ENCODE measurements at regions not wholly inside any gene's neighbourhood (a gene's known extent, or its start where the extent isn't known, plus 50 kb on each side); places are given as distances from the start of the nearest gene placed in this dataset.

DNA sequence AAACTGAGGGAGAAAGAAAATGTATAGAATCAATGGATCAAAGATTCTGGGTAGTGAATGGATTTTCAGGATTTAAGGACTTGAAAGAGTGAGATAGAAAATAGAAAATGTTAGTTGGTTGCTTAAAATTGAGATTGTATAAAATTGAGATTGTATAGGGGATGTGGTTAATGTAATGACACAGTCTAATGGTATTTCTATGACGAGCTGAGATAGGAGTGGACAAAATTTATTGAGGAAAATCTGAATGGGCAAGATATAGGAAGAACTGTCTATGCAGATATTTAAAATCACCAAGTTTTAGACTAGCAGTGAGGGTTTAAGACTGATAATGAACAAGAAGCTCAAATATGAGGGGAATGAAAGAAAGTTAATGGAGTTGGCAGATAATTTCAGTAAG is 406.6 kb downstream of the NYAP2 start:
- no peak for TF ChIP-seq CTCF (IDR thresholded peaks at IDR 0.05)
- no peak for TF ChIP-seq POLR2A (IDR thresholded peaks at IDR 0.05)
- no peak for TF ChIP-seq POLR2AphosphoS5 (IDR thresholded peaks at IDR 0.05)
- TF ChIP-seq EP300 (IDR thresholded peaks at IDR 0.05): no peak
